ENCODE measurements at regions not wholly inside any gene's neighbourhood (a gene's known extent, or its start where the extent isn't known, plus 50 kb on each side); places are given as distances from the start of the nearest gene placed in this dataset.

GRCh38 chr1:38481871-38482826, 377.4 kb downstream of the RRAGC start:
- in situ Hi-C loops (cut with HindIII; ENCODE audit: low sequenced_read_pairs): loop anchor here (25.0 kb wide), 1 partner anchor 420 kb away; no protein-coding TSS in a partner anchor

GRCh38 chr1:38479662-38480061, 379.9 kb downstream of the RRAGC start:
- in situ Hi-C loops (cut with HindIII; ENCODE audit: low sequenced_read_pairs): loop anchor here (25.0 kb wide), 1 partner anchor 417 kb away; no protein-coding TSS in a partner anchor

GRCh38 chr1:38477811-38478210, 381.8 kb downstream of the RRAGC start:
- in situ Hi-C loops (cut with HindIII; ENCODE audit: low sequenced_read_pairs): loop anchor here (25.0 kb wide), 1 partner anchor 416 kb away; no protein-coding TSS in a partner anchor

GRCh38 chr1:38476850-38477178, 382.8 kb downstream of the RRAGC start:
- in situ Hi-C loops (cut with HindIII; ENCODE audit: low sequenced_read_pairs): loop anchor here (25.0 kb wide), 1 partner anchor 415 kb away; no protein-coding TSS in a partner anchor

GRCh38 chr1:38476111-38476849, 383.3 kb downstream of the RRAGC start:
- in situ Hi-C loops (cut with HindIII; ENCODE audit: low sequenced_read_pairs): loop anchor here (25.0 kb wide), 1 partner anchor 414 kb away; no protein-coding TSS in a partner anchor

GRCh38 chr1:38475624-38476005, 384.0 kb downstream of the RRAGC start:
- in situ Hi-C loops (cut with HindIII; ENCODE audit: low sequenced_read_pairs): loop anchor here (25.0 kb wide), 1 partner anchor 413 kb away; no protein-coding TSS in a partner anchor

- in situ Hi-C loops (cut with HindIII; ENCODE audit: low sequenced_read_pairs): loop anchor here (25.0 kb wide), 1 partner anchor 413 kb away; no protein-coding TSS in a partner anchor
Observed at GRCh38 chr1:38474738-38475623, 384.6 kb downstream of the RRAGC start.

GRCh38 chr1:38466487-38466886, 393.1 kb downstream of the RRAGC start:
- in situ Hi-C loops (cut with HindIII; ENCODE audit: low sequenced_read_pairs): no loop called here

GRCh38 chr1:38465460-38465859, 394.1 kb downstream of the RRAGC start:
- in situ Hi-C loops (cut with HindIII; ENCODE audit: low sequenced_read_pairs): no loop called here

GRCh38 chr1:38464071-38464661, 395.4 kb downstream of the RRAGC start:
- in situ Hi-C loops (cut with HindIII; ENCODE audit: low sequenced_read_pairs): no loop called here

GRCh38 chr1:38463074-38463473, 396.5 kb downstream of the RRAGC start:
- in situ Hi-C loops (cut with HindIII; ENCODE audit: low sequenced_read_pairs): no loop called here

GRCh38 chr1:38456531-38456876, 403.1 kb downstream of the RRAGC start:
- in situ Hi-C loops (cut with HindIII; ENCODE audit: low sequenced_read_pairs): loop anchor here (5.0 kb wide), 1 partner anchor 104 kb away; no protein-coding TSS in a partner anchor

- in situ Hi-C loops (cut with HindIII; ENCODE audit: low sequenced_read_pairs): loop anchor here (5.0 kb wide), 1 partner anchor 104 kb away; no protein-coding TSS in a partner anchor
Observed at GRCh38 chr1:38455829-38456530, 403.6 kb downstream of the RRAGC start.

- in situ Hi-C loops (cut with HindIII; ENCODE audit: low sequenced_read_pairs): loop anchor here (5.0 kb wide), 1 partner anchor 103 kb away; no protein-coding TSS in a partner anchor
Observed at GRCh38 chr1:38454749-38455441, 404.7 kb downstream of the RRAGC start.

GRCh38 chr1:38454236-38454635, 405.3 kb downstream of the RRAGC start:
- in situ Hi-C loops (cut with HindIII; ENCODE audit: low sequenced_read_pairs): no loop called here

GRCh38 chr1:38452246-38452645, 405.7 kb upstream of the POU3F1 start:
- in situ Hi-C loops (cut with HindIII; ENCODE audit: low sequenced_read_pairs): no loop called here

GRCh38 chr1:38451541-38451993, 405.0 kb upstream of the POU3F1 start:
- in situ Hi-C loops (cut with HindIII; ENCODE audit: low sequenced_read_pairs): no loop called here

- in situ Hi-C loops (cut with HindIII; ENCODE audit: low sequenced_read_pairs): no loop called here
Observed at GRCh38 chr1:38448893-38449292, 402.3 kb upstream of the POU3F1 start.

GRCh38 chr1:38446936-38447335, 400.3 kb upstream of the POU3F1 start:
- in situ Hi-C loops (cut with HindIII; ENCODE audit: low sequenced_read_pairs): no loop called here

Measured in DLD1 (cell line).